ENCODE measurements at regions not wholly inside any gene's neighbourhood (a gene's known extent, or its start where the extent isn't known, plus 50 kb on each side); places are given as distances from the start of the nearest gene placed in this dataset.
A peak's percentile ranks its signal among the peaks of the same experiment; 100 is the strongest.

DNA sequence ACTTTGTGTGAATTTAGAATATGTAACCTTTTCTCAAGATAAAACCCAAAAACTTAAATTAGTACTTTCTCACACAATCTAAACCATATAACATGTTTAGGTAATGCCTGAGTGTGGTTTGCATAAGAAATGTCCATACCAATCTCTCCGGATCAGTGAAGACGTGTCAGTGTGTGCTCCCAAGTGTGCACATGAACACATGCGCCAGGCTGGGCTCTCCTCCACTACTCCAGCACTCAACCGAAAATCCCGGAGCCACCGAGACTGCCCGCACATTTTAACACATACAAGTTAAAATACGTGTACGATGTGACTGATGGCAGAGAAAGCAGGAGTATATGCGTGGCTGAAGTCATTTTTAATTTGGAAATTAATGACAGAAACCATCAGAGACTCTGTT lies 658.4 kb downstream of the EFNA5 start:
- WGBS (ENCODE audit: low lambda C conversion rate), result 91% methylated on average over 10 of the region's 10 CpGs
- CTCF ChIA-PET, result no interaction called here
- POLR2A ChIA-PET, result no interaction called here
- no peak overlapping the region for H3K27ac ChIP-seq (ENCODE audit: low read depth in 2 of 2, low read length in 1 of 2)
- peaks cover 0 to 5% of the 10 kb centered on the region in 2 experiments; a peak in 1 of 4 replicates for H3K4me1 ChIP-seq (ENCODE audit: control insufficient read depth in 1 of 2, insufficient read depth in 2 of 2, low read depth in 1 of 2, low read length in 1 of 2)
- H3K4me3 ChIP-seq (ENCODE audit: low read depth in 2 of 2, low read length in 1 of 2), result no peak overlapping the region
- no peaks in the 10 kb centered on the region for H3F3A ChIP-seq (replicated peaks; ENCODE audit: insufficient read depth)
- H3K36me3 ChIP-seq (replicated peaks in 1 of 2; ENCODE audit: control insufficient read depth in 1 of 2, insufficient read depth in 2 of 2, low read length in 1 of 2), result no peaks in the 10 kb centered on the region
- TF ChIP-seq GATA2 (CRISPR knock-in tag; IDR thresholded peaks at IDR 0.05) (no peak), FOSL2 (IDR thresholded peaks at IDR 0.05; ENCODE audit: borderline replicate concordance, low read depth) (no peak), NRF1 (IDR thresholded peaks at IDR 0.05; ENCODE audit: low read depth, low read length) (no peak), TCF12 (IDR thresholded peaks at IDR 0.05) (no peak), ZBTB33 (IDR thresholded peaks at IDR 0.05; ENCODE audit: borderline replicate concordance, low read depth) (no peak), RXRA (IDR thresholded peaks at IDR 0.05; ENCODE audit: borderline replicate concordance, low read depth) (no peak)
- TF ChIP-seq, protein P1, sequence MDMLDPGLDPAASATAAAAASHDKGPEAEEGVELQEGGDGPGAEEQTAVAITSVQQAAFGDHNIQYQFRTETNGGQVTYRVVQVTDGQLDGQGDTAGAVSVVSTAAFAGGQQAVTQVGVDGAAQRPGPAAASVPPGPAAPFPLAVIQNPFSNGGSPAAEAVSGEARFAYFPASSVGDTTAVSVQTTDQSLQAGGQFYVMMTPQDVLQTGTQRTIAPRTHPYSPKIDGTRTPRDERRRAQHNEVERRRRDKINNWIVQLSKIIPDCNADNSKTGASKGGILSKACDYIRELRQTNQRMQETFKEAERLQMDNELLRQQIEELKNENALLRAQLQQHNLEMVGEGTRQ (IDR thresholded peaks at IDR 0.05; ENCODE audit: borderline replicate concordance, low read depth, low read length), result no peak
- H3K9me2 ChIP-seq, result no peaks in the 10 kb centered on the region
- H2AFZ ChIP-seq (ENCODE audit: low read depth), result no peak overlapping the region
- H3K9me3 ChIP-seq, result no peaks in the 10 kb centered on the region
- H3K4me2 ChIP-seq, result no peak overlapping the region
- no peak for DNase-seq
- no peaks in the 10 kb centered on the region for H3K79me2 ChIP-seq (ENCODE audit: insufficient read depth)
- no peak overlapping the region for H3K9ac ChIP-seq
- H3K27me3 ChIP-seq (ENCODE audit: insufficient read depth), result no peaks in the 10 kb centered on the region
- no peaks in the 10 kb centered on the region for H4K20me1 ChIP-seq (ENCODE audit: insufficient read depth)

GRCh38 chr5:107011605-107012004 lies 659.1 kb downstream of the EFNA5 start:
- TF ChIP-seq MEF2A (IDR thresholded peaks at IDR 0.05; ENCODE audit: borderline replicate concordance, low read depth) (no peak), RAD21 (IDR thresholded peaks at IDR 0.05; ENCODE audit: low read length) (peak; percentile 20; the same call in 1 of the 2 replicates)
- Histone ChIP-seq H3K36me3 (replicated peaks in 1 of 2; ENCODE audit: control insufficient read depth in 1 of 2, insufficient read depth in 2 of 2, low read length in 1 of 2) (no peaks in the 10 kb centered on the region), H3K4me2 (no peak overlapping the region), H3K27ac (ENCODE audit: low read depth in 2 of 2, low read length in 1 of 2) (no peak overlapping the region), H3K9me2 (no peaks in the 10 kb centered on the region), H2AFZ (ENCODE audit: low read depth) (no peak overlapping the region), H3K4me3 (ENCODE audit: low read depth in 2 of 2, low read length in 1 of 2) (no peak overlapping the region), H3K9me3 (no peaks in the 10 kb centered on the region), H3K9ac (no peak overlapping the region), H3F3A (replicated peaks; ENCODE audit: insufficient read depth) (no peaks in the 10 kb centered on the region), H3K79me2 (ENCODE audit: insufficient read depth) (no peaks in the 10 kb centered on the region), H4K20me1 (ENCODE audit: insufficient read depth) (no peaks in the 10 kb centered on the region), H3K27me3 (ENCODE audit: insufficient read depth) (no peaks in the 10 kb centered on the region), H3K4me1 (ENCODE audit: control insufficient read depth in 1 of 2, insufficient read depth in 2 of 2, low read depth in 1 of 2, low read length in 1 of 2) (peaks cover 0 to 5% of the 10 kb centered on the region in 2 experiments; a peak in 1 of 4 replicates)
- 74% methylated on average over 7 of the region's 7 CpGs for WGBS (ENCODE audit: low lambda C conversion rate)
- ChIA-PET CTCF (no interaction called here), POLR2A (no interaction called here)
- DNase-seq, result no peak

DNA sequence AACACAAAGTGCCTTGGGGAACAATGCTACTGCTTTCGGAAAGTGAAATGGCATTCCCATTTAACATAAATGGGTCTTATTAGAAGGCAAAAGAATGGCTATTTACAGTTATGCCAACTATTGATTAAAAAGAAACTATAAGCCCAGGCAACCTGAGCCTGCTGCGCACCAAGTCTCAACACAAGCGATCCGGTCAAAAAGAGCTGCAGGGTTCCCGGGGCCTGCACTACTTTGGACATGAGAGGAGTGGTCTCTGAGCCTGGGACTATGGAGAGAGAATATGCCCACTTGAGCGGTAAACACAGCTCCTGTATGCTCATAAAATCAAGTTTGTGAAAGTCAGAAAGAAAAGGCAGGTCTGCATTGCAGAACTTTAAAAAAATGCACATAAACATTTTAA lies 660.7 kb downstream of the EFNA5 start:
- H3K4me3 ChIP-seq (ENCODE audit: low read depth in 2 of 2, low read length in 1 of 2), result no peak overlapping the region
- no peak overlapping the region for H3K4me2 ChIP-seq
- H3K79me2 ChIP-seq (ENCODE audit: insufficient read depth), result no peaks in the 10 kb centered on the region
- H3K4me1 ChIP-seq (ENCODE audit: control insufficient read depth in 1 of 2, insufficient read depth in 2 of 2, low read depth in 1 of 2, low read length in 1 of 2), result peaks cover 0 to 5% of the 10 kb centered on the region in 2 experiments; a peak in 2 of 4 replicates
- 97% methylated on average over 6 of the region's 6 CpGs for WGBS (ENCODE audit: low lambda C conversion rate)
- H3F3A ChIP-seq (replicated peaks; ENCODE audit: insufficient read depth), result no peaks in the 10 kb centered on the region
- no peaks in the 10 kb centered on the region for H3K27me3 ChIP-seq (ENCODE audit: insufficient read depth)
- no peaks in the 10 kb centered on the region for H3K9me2 ChIP-seq
- no peak overlapping the region for H3K9ac ChIP-seq
- H3K9me3 ChIP-seq, result no peaks in the 10 kb centered on the region
- no peaks in the 10 kb centered on the region for H3K36me3 ChIP-seq (replicated peaks in 1 of 2; ENCODE audit: control insufficient read depth in 1 of 2, insufficient read depth in 2 of 2, low read length in 1 of 2)
- H4K20me1 ChIP-seq (ENCODE audit: insufficient read depth), result no peaks in the 10 kb centered on the region
- no peak overlapping the region for H2AFZ ChIP-seq (ENCODE audit: low read depth)
- ChIA-PET CTCF (no interaction called here), POLR2A (no interaction called here)
- DNase-seq, result no peak
- TF ChIP-seq GATA2 (CRISPR knock-in tag; IDR thresholded peaks at IDR 0.05), result no peak
- no peak for TF ChIP-seq MEF2A (IDR thresholded peaks at IDR 0.05; ENCODE audit: borderline replicate concordance, low read depth)
- TF ChIP-seq RFX5 (IDR thresholded peaks at IDR 0.05; ENCODE audit: low read length), result no peak
- no peak for TF ChIP-seq EZH2phosphoT487 (IDR thresholded peaks at IDR 0.05; ENCODE audit: borderline replicate concordance, low read depth)
- no peak for TF ChIP-seq TAF1 (IDR thresholded peaks at IDR 0.05; ENCODE audit: borderline replicate concordance, low read depth, low read length)
- TF ChIP-seq FOXM1 (IDR thresholded peaks at IDR 0.05; ENCODE audit: low read depth), result no peak
- no peak for TF ChIP-seq NFIC (IDR thresholded peaks at IDR 0.05; ENCODE audit: borderline replicate concordance)
- no peak for TF ChIP-seq EP300 (IDR thresholded peaks at IDR 0.05; ENCODE audit: borderline replicate concordance in 1 of 2, low read depth in 1 of 2, low read length in 1 of 2)
- TF ChIP-seq, protein P2, sequence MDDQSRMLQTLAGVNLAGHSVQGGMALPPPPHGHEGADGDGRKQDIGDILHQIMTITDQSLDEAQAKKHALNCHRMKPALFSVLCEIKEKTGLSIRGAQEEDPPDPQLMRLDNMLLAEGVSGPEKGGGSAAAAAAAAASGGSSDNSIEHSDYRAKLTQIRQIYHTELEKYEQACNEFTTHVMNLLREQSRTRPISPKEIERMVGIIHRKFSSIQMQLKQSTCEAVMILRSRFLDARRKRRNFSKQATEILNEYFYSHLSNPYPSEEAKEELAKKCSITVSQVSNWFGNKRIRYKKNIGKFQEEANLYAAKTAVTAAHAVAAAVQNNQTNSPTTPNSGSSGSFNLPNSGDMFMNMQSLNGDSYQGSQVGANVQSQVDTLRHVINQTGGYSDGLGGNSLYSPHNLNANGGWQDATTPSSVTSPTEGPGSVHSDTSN (IDR thresholded peaks at IDR 0.05), result no peak
- no peak for TF ChIP-seq GABPA (IDR thresholded peaks at IDR 0.05; ENCODE audit: low read depth)
- TF ChIP-seq FOSL2 (IDR thresholded peaks at IDR 0.05; ENCODE audit: borderline replicate concordance, low read depth), result no peak
- H3K27ac ChIP-seq (ENCODE audit: low read depth in 2 of 2, low read length in 1 of 2), result no peak overlapping the region
